Stimulated activated CD8-positive, alpha-beta memory T cell treated with anti-CD3 and anti-CD28 coated beads, Interleukin-7, amount 100 ng/mL, for 48 hours (primary cell): ENCODE measurements at regions not wholly inside any gene's neighbourhood (a gene's known extent, or its start where the extent isn't known, plus 50 kb on each side); places are given as distances from the start of the nearest gene placed in this dataset.
"Not testable (repeated sequence)": the region's sequence is repeated elsewhere in the genome, so short reads cannot be mapped to it uniquely, and the experiment has no call there.

Experiments
- DNase-seq, 2 donors: peaks; one replicate each; pipeline ENCODE4 v3.0.0-alpha.2; 2020; ENCODE audit warnings: low read depth in 1 of 2; ENCODE audit errors: extremely low read depth in 1 of 2

DNA sequence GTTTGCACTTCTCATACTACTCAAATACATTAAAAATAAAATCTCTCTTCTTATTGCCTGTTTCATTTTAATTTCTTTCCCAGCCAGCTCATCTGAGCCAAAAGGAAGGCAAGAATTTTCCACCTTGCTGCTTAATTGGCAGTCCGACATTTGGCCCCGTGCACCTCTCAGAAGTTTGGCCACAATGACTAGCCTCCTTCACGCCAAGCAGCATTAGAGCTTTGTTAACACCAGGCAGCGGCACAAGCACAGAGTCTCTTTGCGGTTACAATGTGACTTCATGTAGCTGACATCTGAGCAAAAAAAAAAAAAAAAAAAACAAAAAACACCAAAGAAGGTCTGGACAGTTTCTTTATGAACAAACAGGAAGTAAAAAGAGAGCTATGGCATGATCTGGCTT is 248.9 kb downstream of the OSR1 start:
- no peak for DNase-seq

DNA sequence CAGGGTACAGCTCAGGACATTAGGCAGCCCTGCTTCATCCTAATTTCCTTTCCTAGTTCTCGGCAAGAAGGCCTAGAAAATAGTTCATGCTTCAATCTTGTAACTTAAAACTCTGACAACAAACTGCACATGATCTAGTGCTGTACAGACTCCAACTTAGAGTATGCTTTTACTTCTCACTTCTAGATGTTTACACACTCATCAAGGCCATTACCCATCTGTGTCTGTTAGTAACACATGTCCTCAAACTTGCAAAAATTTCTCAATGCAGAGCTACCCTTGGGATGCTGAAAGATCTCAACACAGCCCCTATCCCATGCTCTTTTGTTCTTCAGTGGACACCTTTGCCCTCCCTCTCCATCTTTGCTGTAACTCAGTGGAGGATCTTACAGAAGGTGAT is 252.0 kb downstream of the OSR1 start:
- no peak for DNase-seq

DNA sequence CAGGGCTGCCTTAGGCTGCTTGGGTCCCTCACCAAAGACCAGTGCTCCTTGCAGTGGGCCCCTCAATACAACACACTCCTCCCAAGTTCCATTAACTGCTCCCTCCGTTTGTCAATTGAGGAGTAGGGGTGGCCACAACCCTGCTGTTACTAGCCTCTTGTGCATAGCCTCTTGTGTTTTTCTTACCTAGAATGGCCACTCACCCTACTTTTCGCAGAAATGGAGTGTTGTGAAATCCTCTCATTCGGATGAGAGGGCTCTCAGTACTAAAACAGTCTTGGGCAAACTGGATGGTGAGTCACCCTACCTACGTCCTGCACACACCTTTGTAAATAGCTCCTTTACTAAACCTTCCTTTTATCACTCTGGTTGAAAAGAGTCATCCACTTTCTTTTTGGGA is 253.9 kb downstream of the OSR1 start:
- DNase-seq: no peak

DNA sequence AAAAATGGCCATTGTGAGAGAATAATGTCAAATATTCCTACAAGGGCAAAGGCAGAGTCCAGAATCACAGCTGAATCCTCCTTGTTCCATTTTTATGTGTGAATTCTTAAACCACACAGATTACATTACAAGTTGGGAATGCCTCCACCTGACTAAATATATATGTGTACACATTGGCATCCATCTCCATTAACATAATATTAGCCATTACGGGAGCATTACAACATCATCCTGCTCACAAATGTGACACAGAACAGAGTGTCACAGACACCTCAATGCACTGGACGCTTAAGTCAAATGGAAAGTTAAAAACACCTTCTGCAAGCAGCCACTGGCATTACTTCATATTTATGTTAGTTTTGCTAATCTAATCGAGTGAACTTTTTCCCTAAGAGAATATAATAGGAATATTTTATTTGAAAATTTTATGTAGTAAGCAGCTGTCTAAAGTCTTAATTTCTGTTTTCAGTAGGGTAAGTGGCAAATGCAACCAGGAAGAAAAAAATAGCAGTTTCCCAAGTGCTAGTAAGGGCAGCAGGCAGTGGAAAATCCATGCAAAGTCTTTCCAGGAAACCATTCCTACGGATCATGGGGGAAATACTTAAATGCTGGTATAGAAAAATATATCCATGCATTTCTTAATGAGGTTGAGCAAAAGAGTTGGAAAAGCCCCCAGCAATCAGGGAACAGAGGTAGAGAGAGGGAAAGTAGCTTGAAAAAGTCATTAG is 255.6 kb downstream of the OSR1 start:
- no peak for DNase-seq

DNA sequence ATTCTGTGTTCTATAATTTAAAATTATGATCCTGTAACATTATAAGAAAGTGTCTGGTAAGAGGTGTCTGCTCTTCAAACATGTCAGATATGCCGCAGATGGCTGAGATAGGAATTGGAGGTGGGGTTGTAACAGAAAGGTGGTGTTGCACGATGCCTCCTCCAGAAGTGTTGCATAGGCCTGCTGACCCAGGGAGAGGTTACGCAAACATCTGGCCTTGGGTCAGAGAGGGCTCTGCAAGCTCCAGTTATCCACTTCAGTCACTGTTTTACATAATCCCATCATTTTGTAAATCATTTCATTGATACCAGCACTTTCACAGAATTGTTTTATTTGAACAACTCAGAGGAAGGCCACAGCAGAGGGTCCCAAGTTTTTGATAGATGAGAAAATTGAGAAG is 256.5 kb downstream of the OSR1 start:
- no peak for DNase-seq

DNA sequence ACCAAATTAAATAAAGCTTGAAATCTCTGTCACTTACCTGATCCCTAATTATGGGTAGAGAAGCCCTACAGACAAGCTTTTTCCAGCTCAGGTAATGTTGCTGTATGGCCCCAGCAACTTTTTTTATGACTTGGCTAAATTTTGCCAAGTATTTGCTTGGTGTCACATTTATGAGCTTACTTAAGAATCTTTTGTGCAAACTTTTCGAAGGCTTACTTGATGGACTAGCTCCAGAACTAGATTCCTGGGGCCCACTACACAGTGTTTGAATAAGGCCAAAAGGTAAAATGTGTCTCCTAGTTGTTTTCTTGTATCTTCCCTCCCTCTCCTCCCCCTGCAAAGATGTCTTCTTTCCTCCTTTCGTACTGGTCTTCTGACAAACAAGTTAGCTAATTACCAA is 257.9 kb downstream of the OSR1 start:
- DNase-seq: no peak

DNA sequence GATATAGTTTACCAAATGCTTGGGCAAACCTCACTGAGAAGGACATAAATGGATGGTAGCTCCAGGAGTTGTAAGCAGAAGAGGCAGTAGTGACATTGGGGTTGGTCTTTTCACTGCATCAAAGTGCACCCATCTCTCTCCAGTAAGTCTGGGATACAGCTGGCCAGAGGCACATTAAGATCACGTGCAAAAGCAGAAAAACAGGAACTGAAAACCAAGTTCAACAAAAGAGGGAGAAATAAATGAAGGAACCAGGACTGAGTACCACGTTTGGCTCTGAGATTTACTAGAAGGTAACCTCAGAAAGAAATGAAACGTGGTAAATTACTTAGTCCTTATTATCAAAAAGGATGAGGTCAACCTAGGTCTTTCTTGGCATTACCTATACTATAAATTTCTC is 259.2 kb downstream of the OSR1 start:
- no peak for DNase-seq

DNA sequence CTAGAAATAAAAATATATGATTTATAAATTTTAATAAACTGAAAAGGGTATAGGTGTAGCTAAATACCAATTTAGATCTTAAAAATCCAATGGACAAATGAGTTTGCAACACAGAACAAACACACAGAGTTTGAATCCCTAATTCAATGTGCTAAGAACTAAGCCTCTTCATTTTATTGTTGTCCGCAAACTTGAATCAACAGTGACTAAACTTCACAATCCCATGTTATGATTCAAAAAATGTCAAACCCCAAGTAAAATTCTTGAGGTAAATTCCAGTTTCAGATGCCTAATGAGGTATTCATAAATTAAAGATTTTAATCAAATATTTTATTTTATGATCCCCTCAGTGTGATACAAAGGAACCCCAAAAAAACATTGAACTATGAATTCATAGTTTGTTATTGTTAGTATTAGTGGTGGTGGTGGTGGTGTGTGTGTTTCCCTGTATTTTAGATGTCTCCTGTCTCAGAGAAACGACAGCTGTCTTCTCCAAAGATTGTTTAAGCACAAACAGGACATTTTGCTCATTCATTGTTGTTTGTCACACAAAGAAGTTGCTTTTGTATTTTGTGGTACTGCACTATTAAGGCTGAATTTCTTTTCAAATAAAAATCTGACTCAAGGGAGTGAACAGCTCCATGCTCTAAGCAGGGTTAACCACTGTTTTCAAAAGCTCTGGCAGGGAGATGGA is 259.8 kb downstream of the OSR1 start:
- no peak for DNase-seq

DNA sequence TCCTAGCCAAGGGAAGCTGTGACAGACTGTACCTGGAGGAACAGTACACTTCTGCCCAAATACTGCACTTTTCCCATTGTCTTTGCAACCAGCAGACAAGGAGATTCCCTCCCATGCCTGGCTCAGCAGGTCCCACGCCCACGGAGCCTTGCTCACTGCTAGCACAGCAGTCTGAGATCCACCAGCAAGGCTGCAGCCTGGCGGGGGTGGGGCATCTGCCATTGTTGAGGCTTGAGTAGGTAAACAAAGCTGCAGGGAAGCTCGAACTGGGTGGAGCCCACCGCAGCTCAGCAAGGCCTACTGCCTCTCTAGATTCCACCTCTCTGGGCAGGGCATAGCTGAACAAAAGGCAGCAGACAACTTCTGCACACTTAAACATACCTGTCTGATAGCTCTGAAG is 268.9 kb downstream of the OSR1 start:
- DNase-seq: not testable (repeated sequence)

DNA sequence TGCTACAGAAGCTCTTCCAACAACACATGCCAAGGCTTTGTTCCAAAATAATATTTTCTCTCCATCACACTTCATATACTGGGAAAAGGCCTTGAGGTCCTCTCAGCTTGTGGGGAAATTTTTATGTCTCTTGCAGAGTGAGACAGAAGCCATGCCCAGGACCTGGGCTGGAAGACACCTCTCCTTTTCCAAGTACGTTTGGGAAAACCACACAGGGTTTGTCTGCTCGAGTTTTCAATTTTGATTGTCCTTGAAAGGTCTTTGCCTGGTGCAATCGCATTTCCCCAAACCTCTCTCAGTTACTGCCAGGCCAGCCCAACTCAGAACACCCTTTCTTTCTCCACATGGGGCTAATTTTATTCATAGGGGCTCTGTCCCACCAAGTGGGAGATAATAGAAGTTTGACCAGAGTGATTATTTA is 272.2 kb downstream of the OSR1 start:
- DNase-seq: no peak

DNA sequence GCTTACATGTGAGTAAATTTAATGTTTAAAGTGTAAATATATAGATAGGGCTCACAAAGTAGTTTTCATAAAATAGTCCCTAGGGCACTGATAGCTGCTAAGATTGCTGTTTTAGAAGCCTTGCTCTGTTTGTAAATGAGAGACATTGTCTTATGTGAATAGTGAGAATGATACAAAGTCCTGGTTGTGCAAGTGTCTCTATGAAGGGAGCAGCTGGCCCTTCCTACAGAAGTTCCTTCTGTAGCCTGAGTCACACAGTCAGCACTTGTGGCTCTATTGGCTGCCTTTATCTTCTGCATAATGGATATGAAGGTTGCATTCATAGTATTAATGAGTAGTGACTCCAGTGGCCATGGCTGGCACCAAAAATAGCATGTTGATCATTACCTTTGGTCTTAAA is 279.7 kb downstream of the OSR1 start:
- DNase-seq: no peak

DNA sequence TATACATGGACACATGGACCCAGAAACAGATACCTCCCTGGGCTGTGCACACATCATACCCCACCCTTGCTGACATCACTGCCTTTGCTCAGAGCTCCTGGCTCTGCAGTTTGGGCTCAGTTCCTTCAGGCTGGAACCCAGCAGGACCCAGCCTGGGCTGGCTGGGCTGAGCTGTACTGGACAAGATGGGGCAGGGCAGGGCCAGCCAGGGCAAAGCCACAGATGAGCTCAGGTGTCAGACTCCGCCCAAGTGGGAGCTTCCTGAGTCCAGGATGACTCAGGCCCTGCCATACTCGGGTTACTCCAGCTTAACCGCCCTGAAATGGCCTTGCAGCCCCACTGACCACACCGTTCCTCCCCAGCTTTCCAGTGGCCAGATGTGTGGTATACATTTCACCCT is 284.9 kb downstream of the OSR1 start:
- DNase-seq: no peak

DNA sequence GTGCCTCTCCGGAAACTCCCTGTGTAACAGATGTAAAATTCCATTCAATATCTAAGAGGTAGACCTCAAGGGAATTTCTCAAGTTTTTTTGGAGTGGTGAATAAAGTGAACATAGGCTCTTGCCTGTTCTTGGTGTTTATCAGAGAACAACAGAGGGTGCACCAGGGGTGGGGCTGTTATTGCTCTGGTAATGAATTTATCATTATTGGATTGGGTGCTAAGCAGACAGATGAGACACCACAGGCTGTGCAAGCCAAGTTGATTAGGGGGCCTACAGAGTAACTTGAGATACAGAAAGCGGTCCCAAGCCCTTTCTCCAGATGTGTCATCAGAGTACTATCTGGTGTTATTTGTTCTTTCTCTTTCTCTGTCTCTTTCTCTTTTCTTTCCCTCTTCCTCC is 286.3 kb downstream of the OSR1 start:
- no peak for DNase-seq

DNA sequence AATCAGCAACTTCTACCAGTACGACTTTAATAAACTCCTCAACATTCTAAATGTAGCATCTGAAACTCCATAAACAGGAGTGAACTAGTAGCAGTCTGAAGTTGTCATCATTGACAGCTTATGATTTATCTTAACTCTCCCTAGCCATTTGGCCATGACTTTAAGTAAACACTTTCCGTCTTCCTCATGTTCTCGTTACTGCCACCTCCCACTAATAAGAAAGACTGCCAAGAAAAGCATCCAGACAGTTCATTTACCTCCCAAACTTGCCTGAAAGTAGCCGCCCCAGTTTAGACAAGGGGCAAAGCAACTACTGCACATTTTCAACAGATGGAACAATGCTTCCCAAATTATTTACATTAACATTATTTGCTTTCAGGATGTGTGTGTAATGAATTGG is 287.5 kb downstream of the OSR1 start:
- no peak for DNase-seq

DNA sequence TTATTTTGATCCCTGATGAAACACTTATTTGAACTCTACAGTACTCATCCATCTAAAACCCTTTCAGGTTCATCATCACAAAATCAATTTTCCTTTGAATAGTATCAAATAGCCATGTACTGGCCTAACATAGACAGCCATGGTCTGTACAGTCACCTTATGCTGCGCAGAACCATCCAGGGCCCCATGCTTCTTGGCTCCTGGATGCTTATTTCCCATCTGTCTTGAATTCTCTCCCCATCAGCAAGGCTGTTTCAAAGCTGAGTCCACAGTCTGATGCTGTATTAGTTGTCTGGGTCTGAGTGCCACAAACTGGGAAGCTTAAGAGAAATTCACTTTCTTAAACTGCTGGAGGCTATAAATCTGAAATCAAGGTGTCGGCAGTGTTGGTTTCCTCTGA is 290.2 kb downstream of the OSR1 start:
- DNase-seq: no peak

DNA sequence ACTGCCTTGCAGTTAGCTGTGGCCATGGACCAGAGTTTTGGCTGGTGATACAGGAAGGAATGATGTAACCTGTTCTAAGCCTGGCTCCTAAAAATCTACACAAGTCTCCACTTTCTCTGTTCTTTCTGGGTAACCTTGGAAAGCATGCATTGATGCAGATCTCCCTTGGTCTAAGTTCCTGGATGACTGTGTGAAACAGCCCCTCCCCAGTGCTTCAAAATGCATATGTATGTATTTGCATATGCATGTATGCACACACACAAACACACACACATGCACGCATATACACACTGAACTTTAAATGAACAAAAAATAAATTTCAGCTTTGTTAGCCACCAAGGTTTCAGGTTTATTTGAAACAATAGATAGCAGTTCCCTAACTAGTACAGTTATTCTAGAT is 296.1 kb downstream of the OSR1 start:
- no peak for DNase-seq

DNA sequence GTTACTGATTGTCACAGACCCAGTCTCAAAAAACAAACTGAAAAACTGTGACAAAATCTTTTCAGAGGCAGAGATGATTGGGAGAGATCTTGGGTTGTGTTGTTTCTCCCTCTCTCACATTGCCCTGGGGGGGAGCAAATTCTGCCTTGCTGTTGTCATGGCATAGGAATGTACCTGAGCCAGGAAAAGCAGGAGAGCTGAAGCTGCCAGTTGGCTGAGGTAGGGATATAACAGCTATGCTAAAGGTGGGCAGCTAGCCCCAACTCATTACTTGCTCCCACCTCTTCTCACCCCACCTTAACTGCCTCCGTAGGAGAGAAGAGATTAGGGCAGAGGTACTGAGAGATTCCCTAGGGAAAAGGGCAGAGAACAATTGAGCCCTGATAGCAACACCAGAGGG is 299.3 kb downstream of the OSR1 start:
- DNase-seq: no peak

DNA sequence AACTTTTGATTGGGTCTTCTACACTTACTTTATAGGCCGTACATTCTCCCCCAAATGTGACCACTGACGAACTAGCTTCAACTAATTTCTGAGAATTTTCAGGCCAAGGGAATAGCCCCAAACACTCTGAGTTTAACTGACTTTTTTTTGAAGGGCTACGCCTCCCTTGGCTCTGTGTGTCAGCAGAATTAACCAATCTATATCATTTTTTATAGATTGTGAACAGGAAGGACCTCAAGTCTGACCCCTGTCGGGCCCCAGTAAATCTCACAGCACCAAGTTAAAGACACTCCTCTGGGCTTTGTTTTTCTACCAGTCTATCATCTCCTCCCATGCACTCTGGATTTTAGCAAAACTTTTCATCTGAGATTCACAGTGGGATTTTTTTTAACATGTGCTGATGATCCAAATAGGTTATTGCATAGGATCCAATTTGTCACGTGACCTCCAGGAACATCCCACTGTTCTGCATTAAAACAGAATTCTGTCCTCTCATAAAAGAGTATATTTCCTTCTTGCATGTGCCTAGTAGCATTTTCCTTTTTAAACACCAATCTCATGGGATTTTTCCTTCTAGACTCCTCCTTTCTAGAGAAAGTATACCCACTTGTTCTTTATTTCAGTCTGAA is 307.1 kb downstream of the OSR1 start:
- no peak for DNase-seq

DNA sequence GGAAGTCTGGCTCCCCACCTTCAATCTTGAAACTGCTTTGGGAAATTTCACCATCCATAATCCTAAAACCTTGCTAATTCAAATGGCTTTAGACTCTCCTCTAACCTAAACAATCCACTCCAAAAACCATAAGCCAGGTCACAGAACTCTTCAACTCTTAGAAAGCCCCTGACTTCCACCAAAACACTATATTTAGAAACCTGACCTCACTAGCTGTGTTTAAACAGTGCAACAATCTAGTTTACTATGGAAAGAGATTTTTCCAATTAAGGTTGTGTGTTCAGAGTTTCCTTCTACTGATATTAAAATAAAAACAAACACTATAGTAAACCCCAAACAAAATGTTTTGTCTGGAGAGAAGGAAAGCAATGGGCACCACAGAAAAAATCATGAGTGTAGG is 308.1 kb downstream of the OSR1 start:
- DNase-seq: no peak

DNA sequence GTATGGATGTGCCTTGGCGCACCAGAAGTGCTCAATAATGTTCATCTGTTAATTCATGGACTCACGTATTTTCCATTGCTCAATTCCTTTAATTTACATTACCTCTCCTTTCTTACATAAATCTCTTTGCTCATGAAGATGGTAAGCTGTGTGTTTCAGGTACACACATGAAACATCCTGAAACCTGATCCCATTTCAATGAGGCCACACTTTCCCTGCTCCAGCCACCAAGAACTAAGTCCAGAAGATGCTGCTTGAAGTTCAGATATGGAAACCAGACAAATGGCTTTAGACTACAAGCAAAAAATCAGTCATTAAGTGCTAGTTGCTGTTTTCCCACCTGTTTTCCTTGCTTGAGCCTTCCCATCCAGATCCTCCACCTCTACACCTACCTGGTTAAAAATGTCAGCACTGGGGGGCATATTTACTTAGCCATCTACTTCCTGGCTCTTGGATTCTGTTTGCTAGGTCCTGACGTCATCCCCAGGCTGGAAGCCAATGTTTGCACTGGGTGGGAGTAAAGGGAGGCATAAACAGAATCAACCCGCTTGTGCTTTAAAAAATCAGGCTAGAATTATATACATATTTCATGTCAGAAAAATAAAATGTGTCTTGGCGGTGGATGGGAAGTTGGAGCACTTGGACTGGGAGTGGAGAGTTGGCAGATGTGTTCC is 309.7 kb downstream of the OSR1 start:
- DNase-seq: no peak

DNA sequence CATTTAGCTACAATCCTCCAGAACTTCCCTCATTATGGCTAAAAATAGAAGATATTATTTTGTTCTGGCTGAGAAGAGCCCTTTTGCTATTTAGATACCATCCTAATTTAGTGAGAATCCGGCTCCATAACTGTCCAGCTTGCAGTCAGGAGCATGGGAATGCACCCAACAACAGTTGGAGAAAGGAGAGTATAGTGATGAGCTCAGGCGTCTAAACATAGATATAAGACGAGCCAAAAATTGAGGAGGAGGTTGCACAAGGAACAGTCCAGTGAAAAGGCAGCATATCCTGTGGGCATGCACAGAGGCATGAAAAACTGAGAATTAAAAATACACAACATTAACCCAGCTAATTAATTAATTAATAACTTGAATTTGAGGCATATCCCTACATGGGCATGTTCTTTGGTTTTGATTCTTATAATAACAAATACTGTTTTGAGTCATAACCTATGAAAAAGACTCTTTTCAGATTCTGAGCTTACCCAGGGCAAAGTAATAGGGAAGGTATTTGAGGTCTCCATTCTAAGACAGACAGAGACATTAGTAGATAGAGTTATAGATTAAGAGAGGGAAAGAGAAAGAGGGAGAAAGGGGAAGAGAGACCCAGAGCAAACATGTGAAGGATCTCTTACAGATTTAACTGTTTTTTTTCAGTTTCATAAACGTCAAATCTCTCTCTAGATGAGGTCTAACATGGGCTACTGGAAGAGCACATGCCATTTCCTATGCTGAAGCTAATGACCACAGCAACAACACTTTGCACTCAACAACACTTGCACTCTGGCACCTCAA is 311.2 kb downstream of the OSR1 start:
- no peak for DNase-seq
